GM19099 (cell line): ENCODE measurements at regions not wholly inside any gene's neighbourhood (a gene's known extent, or its start where the extent isn't known, plus 50 kb on each side); places are given as distances from the start of the nearest gene placed in this dataset.

Experiments used
- POLR2A ChIP-seq: IDR thresholded peaks from 3 replicates; pipeline ENCODE4 v1.6.1; 2011; ENCODE audit warnings: low read depth; ENCODE audit not compliant: insufficient read length; ENCODE audit errors: extremely low read depth

DNA sequence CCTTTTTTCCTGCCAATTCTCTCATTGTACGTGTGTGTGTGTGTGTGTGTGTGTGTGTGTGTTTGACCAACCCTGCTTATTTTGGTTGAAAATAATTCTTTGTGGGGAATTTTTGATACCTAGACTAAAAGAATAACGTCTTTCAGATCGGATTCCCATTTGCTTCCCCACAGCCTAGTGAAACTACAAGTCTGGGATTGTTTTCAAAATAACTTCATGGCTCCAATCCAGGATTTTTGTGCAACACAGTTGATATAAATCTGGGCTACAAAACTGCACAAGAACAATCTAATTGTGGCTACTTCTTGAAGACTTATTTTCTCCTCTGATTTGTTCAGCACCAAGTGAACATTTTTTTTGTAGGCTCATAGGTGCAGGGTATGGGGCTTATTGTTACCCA is 332.8 kb upstream of the MIR17HG start:
- TF ChIP-seq POLR2A = no peak

GRCh38 chr13:91017031-91017668 is 330.3 kb upstream of the MIR17HG start:
- no peak for TF ChIP-seq POLR2A

GRCh38 chr13:91017669-91018053 is 329.8 kb upstream of the MIR17HG start:
- TF ChIP-seq POLR2A = no peak

- TF ChIP-seq POLR2A = no peak
Measured at GRCh38 chr13:91020461-91021034, 326.9 kb upstream of the MIR17HG start.

DNA sequence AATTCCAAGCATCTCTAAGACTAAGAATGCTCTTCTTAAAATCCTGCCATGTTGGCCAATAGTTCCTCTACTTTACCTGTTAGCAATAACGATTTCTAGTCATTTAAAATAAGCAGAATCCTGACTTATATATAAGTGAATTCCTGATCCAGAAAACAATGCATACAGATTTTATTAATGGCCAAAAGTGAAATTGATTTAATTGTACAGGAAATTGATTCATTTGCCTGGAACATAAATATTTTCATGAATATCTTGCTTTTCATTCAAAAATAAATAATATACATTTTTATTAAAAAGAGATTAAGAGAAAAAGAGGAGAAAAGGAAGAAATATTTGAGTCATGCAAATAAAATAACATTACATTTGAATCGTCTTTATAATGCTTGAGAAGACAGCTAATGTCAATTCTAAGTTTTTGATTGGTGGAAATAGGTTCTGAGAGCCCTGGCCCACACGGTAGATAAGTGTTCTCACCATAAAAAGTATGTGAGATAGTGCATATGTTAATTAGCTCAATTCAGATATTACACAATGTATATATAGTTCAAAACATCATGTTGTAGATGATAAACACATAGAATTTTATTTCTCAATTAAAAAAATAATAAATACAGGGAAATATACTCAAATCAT is 323.2 kb upstream of the MIR17HG start:
- no peak for TF ChIP-seq POLR2A

GRCh38 chr13:91025442-91025841 is 322.0 kb upstream of the MIR17HG start:
- no peak for TF ChIP-seq POLR2A

GRCh38 chr13:91031508-91031907 is 316.0 kb upstream of the MIR17HG start:
- no peak for TF ChIP-seq POLR2A

- no peak for TF ChIP-seq POLR2A
Measured at GRCh38 chr13:91032104-91032503, 315.4 kb upstream of the MIR17HG start.

DNA sequence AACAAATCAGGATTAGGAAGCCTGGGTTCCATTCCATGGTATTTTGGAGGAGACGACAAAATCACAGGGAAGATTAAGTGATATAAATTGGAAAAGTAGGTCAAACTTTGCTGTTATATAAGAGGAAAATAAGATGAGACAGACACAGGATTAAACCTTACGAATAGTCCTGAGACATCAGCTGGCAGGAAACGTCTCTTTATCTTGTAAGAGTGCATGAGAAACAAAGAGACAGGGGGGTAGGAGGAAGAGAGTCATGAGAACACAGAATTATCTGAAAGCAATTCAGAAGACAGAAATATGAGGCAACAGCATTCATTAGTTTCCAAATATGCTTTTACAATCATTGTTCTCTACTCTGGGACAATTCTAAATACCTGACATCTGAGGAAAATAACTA is 310.6 kb upstream of the MIR17HG start:
- no peak for TF ChIP-seq POLR2A

- no peak for TF ChIP-seq POLR2A
Measured at GRCh38 chr13:91042870-91043269, 304.6 kb upstream of the MIR17HG start.

GRCh38 chr13:91045351-91046034 is 302.0 kb upstream of the MIR17HG start:
- no peak for TF ChIP-seq POLR2A

DNA sequence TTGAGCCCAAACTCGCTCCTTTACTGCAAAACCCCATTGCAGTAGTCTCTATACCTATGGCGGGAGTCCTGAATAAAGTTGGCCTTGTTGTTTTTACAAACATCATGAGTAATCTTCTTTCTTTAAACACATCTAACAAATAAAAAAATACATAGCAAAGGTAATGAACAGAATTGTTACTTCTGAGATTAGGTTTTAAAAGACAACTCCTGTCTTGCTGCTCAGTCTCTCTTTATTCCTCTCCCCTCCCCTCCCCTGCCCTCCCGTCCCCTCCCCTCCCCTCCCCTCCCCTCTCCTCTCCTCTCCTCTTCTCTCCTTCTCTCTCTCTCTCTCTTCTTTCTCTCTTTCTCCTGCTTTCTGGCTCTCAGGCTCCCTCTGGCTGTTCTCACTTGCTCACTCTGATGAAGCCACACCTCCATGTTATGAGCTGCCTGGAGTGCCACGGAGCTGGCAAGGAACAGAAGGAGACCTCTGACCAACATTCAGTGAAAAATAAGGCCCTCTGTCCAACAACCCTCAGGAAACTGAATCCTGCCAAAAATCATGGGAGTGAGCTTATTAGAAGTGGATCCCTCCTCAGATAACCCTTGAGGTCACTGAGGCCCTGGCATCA is 300.7 kb upstream of the MIR17HG start:
- TF ChIP-seq POLR2A = no peak

DNA sequence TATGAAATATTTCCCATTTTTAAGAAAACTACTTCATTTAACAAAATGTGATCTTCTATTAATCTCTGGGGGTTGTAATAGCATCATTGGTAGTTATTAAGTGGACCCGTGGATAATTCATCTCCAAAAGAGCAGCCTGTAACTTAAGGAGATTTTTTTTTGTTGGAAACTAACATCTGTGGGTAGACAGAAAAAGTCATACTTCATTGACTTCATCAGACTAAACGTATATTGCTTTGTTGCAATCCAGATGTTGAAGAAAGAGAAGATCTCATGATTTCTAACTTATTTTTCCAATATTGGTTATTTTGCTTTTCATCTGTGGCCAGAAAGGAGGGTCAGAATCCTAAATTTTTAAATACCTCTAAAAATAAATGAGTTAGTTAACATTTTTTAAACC is 296.5 kb upstream of the MIR17HG start:
- no peak for TF ChIP-seq POLR2A

DNA sequence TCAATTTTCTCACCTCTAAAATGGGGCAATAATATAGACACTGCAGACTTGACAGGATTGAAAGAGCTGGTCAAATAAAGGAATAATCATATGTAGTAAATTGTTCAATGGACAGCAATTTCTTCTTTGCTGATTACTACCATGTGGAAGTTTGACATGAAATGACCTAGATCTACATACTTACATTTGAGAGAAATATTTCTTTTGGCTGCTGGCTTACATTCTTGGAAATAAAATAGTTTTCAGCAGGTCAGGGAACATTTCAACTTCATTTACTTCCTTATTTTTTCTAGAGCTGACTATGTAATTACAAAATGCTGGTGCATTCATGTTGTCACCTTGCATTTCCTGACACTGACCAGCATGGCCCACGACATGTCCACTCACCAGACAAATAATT is 294.6 kb upstream of the MIR17HG start:
- TF ChIP-seq POLR2A = no peak

DNA sequence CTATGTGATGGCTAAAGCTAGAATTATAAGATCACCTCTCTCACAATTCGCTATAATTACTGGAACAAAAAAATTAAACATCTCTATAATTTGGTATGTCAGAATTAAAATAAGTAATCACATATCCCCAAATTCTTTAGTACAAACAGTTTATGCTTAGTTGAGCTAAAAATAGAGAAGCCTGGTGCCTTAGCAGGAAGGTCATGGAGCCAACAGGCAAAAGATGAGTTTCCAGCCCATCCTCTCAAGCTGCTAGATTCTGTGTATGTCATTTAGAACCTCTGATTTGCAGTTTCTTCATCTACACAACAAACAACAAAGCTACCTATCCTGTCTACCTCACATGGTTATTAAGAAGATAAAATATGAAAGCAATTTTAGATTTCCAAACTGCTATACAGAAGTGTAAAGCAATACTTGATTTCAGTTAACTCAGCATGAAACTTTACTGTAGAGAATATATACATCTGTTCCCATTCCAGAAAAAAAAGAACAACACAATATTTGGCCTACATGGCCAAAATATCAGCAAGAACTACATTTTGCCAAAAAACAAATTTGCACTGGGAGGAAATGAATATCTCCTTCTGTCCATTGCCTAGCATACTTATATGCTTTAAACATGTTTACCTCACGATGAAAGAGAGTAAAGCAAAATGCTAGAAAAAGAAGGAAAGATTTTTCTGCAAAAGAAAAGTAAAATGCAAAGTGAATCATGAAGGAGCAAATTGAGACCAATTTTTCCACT is 294.0 kb upstream of the MIR17HG start:
- TF ChIP-seq POLR2A = no peak
